ENCODE measurements at regions not wholly inside any gene's neighbourhood (a gene's known extent, or its start where the extent isn't known, plus 50 kb on each side); places are given as distances from the start of the nearest gene placed in this dataset.

- H2BK120ac ChIP-seq (ENCODE audit: low read depth, low read length, poor library complexity, severe bottlenecking): no peak overlapping the region
- no peak for DNase-seq
- no peak overlapping the region for H3K56ac ChIP-seq (ENCODE audit: insufficient read length, low read depth, low read length)
- no peaks in the 10 kb centered on the region for H3K27me3 ChIP-seq (ENCODE audit: insufficient read depth, low read length)
- no peak overlapping the region for H3K4me3 Mint-ChIP-seq
- 0 out of 4 replicates have a peak, but pooled peaks cover 0 to 2% of the 10 kb centered on the region in 2 experiments for H3K4me1 Mint-ChIP-seq
- no peaks in the 10 kb centered on the region for H3K9me3 Mint-ChIP-seq
- no peaks in the 10 kb centered on the region for H3K4me1 ChIP-seq (ENCODE audit: insufficient read depth, low read length)
- H4K5ac ChIP-seq (ENCODE audit: insufficient read length, low read depth, low read length): no peak overlapping the region
- no peak overlapping the region for H3K27ac Mint-ChIP-seq
- TF ChIP-seq CTCF (conservative IDR thresholded peaks at IDR 0.05): no peak
- WGBS (ENCODE audit: extremely low coverage, insufficient read length, low lambda C conversion rate): no CpG with 5 or more reads among the region's 3 CpGs
- no peak overlapping the region for H3K4ac ChIP-seq (ENCODE audit: low read depth, low read length)
- H3K4me2 ChIP-seq (ENCODE audit: insufficient read depth, insufficient read length, low read length): no peak overlapping the region
- H3K27ac ChIP-seq (ENCODE audit: insufficient read length, low read depth, low read length): no peak overlapping the region
- no peaks in the 10 kb centered on the region for H4K20me1 ChIP-seq (ENCODE audit: control insufficient read depth, insufficient read depth, insufficient read length)
- H2BK15ac ChIP-seq (ENCODE audit: low read depth, low read length): no peak overlapping the region
- H2AFZ ChIP-seq (ENCODE audit: low read length): no peak overlapping the region
- no peak overlapping the region for H3K9ac ChIP-seq (ENCODE audit: extremely low read depth, insufficient read length, low read length)
- H4K91ac ChIP-seq (ENCODE audit: insufficient read length, low read depth, low read length): no peak overlapping the region
- H3K14ac ChIP-seq (ENCODE audit: insufficient read depth, low read length): no peak overlapping the region
- no peaks in the 10 kb centered on the region for H3K27me3 Mint-ChIP-seq (ENCODE audit: low read depth)
- no peak overlapping the region for H2AK5ac ChIP-seq (ENCODE audit: insufficient read length, low read length)
- H3K36me3 Mint-ChIP-seq (ENCODE audit: insufficient read depth in 1 of 3, low read depth in 3 of 3): no peaks in the 10 kb centered on the region
- no peak overlapping the region for H4K8ac ChIP-seq (replicated peaks; ENCODE audit: insufficient read length, low read depth, low read length)
- no peak overlapping the region for H2BK5ac ChIP-seq (ENCODE audit: insufficient read length, low read length)
- H3K23ac ChIP-seq (ENCODE audit: insufficient read length, low read depth, low read length): no peak overlapping the region
- no peaks in the 10 kb centered on the region for H3K23me2 ChIP-seq (ENCODE audit: insufficient read length, low read depth, low read length, poor library complexity, severe bottlenecking)
- no peaks in the 10 kb centered on the region for H3K9me3 ChIP-seq (ENCODE audit: control insufficient read depth, low read depth, low read length)
- no peak overlapping the region for H2BK20ac ChIP-seq (ENCODE audit: low read depth, low read length, poor library complexity, severe bottlenecking)
- no peaks in the 10 kb centered on the region for H3K79me2 ChIP-seq (ENCODE audit: insufficient read depth, low read length)
- no peak overlapping the region for H2BK12ac ChIP-seq (ENCODE audit: insufficient read length, low read depth, low read length)
- H3K18ac ChIP-seq (ENCODE audit: insufficient read length, low read depth, low read length): no peak overlapping the region
- H3T11ph ChIP-seq (ENCODE audit: low read length): no peak overlapping the region
- no peaks in the 10 kb centered on the region for H3K79me1 ChIP-seq (ENCODE audit: insufficient read depth, low read depth, low read length, poor library complexity, severe bottlenecking)
Observed at GRCh38 chr13:76048131-76048530, 412.0 kb downstream of the LMO7 start.
